ENCODE measurements at regions not wholly inside any gene's neighbourhood (a gene's known extent, or its start where the extent isn't known, plus 50 kb on each side); places are given as distances from the start of the nearest gene placed in this dataset.

DNA sequence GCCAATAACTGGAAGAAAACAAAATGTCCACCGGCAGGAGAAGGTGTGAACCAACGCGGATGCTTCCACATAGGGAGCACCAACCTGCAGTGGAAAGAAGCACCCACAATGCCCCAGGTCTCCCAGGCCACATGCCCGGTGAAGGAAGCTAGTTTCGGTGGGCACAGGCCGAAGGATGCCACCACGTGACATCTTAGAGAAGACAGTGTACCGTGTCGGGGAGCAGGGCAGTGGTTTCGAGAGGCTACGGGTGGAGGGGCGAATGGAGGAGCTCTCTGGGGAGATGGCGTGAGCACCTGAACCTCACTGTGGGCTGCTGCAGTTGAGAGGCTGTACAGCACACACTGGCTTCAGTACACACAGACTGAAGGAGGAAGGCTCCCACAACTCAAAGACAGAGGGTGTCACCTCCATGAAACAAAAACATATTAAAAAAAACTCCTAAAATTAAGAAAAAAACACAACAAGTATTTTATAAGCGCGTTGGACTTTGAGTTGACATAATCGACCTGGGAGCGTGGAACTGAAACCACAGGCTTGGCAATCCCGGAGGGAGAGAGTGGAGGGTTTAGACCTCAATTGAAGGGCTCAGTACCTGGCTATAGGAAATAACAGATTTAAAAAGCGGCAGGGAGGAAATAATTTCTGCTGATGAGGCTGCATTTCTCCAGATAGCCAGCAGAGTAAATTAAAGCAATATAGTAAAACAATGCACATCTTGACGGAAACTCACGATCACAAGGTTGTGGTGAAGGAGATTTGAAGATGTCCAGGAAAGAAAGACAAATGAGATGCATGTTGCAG, 160.1 kb downstream of the RTP5 start:
- Histone ChIP-seq H3K27me3 (ENCODE audit: control insufficient read depth, insufficient read depth, low read length) (peaks cover 40% of the 10 kb centered on the region), H3K4me3 (ENCODE audit: low read depth, low read length) (no peak overlapping the region), H3K36me3 (ENCODE audit: control insufficient read depth, insufficient read depth, low read length) (no peaks in the 10 kb centered on the region)
- no peak for DNase-seq (ENCODE audit: low read depth)
- no peak for TF ChIP-seq CTCF (IDR thresholded peaks at IDR 0.05; ENCODE audit: insufficient read depth, low read length, poor library complexity, severe bottlenecking)

GRCh38 chr2:242030226-242030575, 160.7 kb downstream of the RTP5 start:
- H3K27me3 ChIP-seq (ENCODE audit: control insufficient read depth, insufficient read depth, low read length): peaks cover 44% of the 10 kb centered on the region
- no peak for TF ChIP-seq CTCF (IDR thresholded peaks at IDR 0.05; ENCODE audit: insufficient read depth, low read length, poor library complexity, severe bottlenecking)
- H3K36me3 ChIP-seq (ENCODE audit: control insufficient read depth, insufficient read depth, low read length): no peaks in the 10 kb centered on the region
- no peak for DNase-seq (ENCODE audit: low read depth)
- H3K4me3 ChIP-seq (ENCODE audit: low read depth, low read length): no peak overlapping the region

DNA sequence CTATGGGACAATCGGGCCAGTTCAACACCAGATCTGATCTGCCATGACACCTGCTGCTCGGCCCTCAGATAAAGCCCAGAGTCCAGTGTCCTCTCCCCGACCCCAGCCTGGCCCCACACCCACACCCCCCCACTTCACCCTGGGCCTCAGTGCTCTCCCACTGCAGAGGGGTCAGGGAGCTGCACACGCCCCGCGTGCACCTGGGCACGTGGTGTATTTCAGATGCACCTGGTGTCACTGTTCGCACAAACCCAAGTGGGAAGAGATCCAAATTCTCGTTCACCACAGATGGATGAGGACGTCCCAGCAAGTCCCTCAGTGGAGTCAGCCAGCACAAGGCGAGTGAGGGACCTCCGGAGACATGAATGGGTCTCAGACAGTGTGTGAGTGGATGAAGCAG, 161.3 kb downstream of the RTP5 start:
- TF ChIP-seq CTCF (IDR thresholded peaks at IDR 0.05; ENCODE audit: insufficient read depth, low read length, poor library complexity, severe bottlenecking): no peak
- no peak for DNase-seq (ENCODE audit: low read depth)
- H3K27me3 ChIP-seq (ENCODE audit: control insufficient read depth, insufficient read depth, low read length): peaks cover 51% of the 10 kb centered on the region
- H3K36me3 ChIP-seq (ENCODE audit: control insufficient read depth, insufficient read depth, low read length): no peaks in the 10 kb centered on the region
- H3K4me3 ChIP-seq (ENCODE audit: low read depth, low read length): no peak overlapping the region

DNA sequence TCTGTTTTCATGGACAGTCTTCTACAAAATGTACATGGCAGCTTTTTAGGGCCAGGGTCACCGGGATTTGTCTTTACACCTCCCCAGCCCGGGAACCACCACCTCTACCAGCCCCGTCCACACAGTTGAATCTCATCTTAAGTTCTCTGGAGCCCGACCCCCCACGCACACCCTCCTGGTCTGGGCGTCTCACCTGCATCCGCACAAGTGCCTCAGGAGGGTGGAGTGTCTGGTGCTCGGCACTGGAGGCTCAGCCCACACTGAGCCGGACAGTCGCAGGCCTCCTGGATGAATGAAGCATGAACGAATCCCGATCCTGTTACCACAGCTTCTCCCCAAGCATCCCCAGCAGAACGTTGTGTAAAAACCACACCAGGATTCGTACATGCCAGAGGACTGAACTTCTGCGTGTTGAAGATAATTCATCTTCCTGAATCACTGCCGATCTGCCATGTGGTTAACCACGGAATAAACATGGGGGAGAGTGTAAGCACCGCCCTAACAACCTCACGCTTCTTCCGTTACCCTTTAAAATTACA, 162.0 kb downstream of the RTP5 start:
- peaks cover 57% of the 10 kb centered on the region for H3K27me3 ChIP-seq (ENCODE audit: control insufficient read depth, insufficient read depth, low read length)
- H3K36me3 ChIP-seq (ENCODE audit: control insufficient read depth, insufficient read depth, low read length): no peaks in the 10 kb centered on the region
- no peak for TF ChIP-seq CTCF (IDR thresholded peaks at IDR 0.05; ENCODE audit: insufficient read depth, low read length, poor library complexity, severe bottlenecking)
- DNase-seq (ENCODE audit: low read depth): peak; percentile 29
- H3K4me3 ChIP-seq (ENCODE audit: low read depth, low read length): no peak overlapping the region

- DNase-seq (ENCODE audit: low read depth): no peak
- no peak overlapping the region for H3K4me3 ChIP-seq (ENCODE audit: low read depth, low read length)
- TF ChIP-seq CTCF (IDR thresholded peaks at IDR 0.05; ENCODE audit: insufficient read depth, low read length, poor library complexity, severe bottlenecking): no peak
- H3K36me3 ChIP-seq (ENCODE audit: control insufficient read depth, insufficient read depth, low read length): no peaks in the 10 kb centered on the region
- peaks cover 60% of the 10 kb centered on the region for H3K27me3 ChIP-seq (ENCODE audit: control insufficient read depth, insufficient read depth, low read length)
Observed at GRCh38 chr2:242032780-242033656, 163.5 kb downstream of the RTP5 start.
